Heart left ventricle (tissue), 13 donors: ENCODE measurements at regions not wholly inside any gene's neighbourhood (a gene's known extent, or its start where the extent isn't known, plus 50 kb on each side); places are given as distances from the start of the nearest gene placed in this dataset.

Experiments used
- POLR2A ChIP-seq, 2 donors: fragments of 450-650 bp; IDR thresholded peaks; one replicate each; pipeline ENCODE4 v1.6.1; 2017; ENCODE audit warnings: antibody characterized with exemption in 2 of 2, mild to moderate bottlenecking in 2 of 2, moderate library complexity in 2 of 2
- TF ChIP-seq, protein P1 (sequence below), 12 donors: fragments of 200-600 bp; sonication (generic) in 4 of 12; IDR thresholded peaks; one replicate each; pipeline versions ENCODE4 v1.5.0 to v1.8.0; 2018 to 2022; ENCODE audit warnings: antibody characterized with exemption in 12 of 12, mild to moderate bottlenecking in 5 of 12
- donor health status: ischemic (EF 13 %, LVEDD 7.1; RV severe dilation, severe dysfunction).
- donor health status: DM: no; HTN: yes; CAD: no.
- donor health status: DM: no; HTN: no; CAD: no.
- donor health status: ischemic (EF 25% LVEDD 6.9; RV normal size, moderate dysfunction).
- donor health status: ischemic (EF 25% LVEDD 5.7; RV mildly dilated, moderate dysfunction).
- donor health status: ischemic (EF 35%, LVEDD 5.7; RV mildly dilated, moderate dysfunction).
- donor health status: nonischemic (EF 11% LVEDD 7.7; RV severe dilation, severe dysfunction).
- donor health status: DM: yes; HTN: yes; CAD: no.
- donor health status: PGD.
- donor health status: ischemic (EF 29% LVEDD 5.4; RV normal size, mild dysfunction).
- donor health status: nonischemic (EF 23%, LVEDD 6.1; RV moderate dilation, normal function).

DNA sequence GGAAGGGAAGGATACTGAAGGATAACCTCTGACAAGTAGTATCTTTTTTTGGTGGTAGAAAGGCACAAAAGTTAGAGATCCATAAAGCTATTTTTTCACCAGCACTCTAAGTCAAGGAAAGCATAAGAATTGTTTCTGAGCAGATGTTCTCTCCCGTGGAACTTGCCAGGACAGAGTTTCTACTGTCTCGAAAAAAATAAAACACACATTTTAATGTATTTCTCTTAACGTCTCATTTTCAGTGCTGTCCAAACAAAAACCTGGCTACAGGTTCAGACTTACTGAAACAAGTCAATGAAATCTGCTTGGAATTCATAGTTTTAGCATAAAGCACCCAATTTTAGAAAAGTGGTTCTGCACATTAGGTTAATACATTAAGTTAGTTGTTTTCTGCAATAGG lies 338.3 kb downstream of the LTN1 start:
- TF ChIP-seq, protein P1, sequence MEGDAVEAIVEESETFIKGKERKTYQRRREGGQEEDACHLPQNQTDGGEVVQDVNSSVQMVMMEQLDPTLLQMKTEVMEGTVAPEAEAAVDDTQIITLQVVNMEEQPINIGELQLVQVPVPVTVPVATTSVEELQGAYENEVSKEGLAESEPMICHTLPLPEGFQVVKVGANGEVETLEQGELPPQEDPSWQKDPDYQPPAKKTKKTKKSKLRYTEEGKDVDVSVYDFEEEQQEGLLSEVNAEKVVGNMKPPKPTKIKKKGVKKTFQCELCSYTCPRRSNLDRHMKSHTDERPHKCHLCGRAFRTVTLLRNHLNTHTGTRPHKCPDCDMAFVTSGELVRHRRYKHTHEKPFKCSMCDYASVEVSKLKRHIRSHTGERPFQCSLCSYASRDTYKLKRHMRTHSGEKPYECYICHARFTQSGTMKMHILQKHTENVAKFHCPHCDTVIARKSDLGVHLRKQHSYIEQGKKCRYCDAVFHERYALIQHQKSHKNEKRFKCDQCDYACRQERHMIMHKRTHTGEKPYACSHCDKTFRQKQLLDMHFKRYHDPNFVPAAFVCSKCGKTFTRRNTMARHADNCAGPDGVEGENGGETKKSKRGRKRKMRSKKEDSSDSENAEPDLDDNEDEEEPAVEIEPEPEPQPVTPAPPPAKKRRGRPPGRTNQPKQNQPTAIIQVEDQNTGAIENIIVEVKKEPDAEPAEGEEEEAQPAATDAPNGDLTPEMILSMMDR (IDR thresholded peaks at IDR 0.05) = no peak
- TF ChIP-seq POLR2A (IDR thresholded peaks at IDR 0.05) = no peak
